Bronchial epithelial cell (primary cell): ENCODE measurements at regions not wholly inside any gene's neighbourhood (a gene's known extent, or its start where the extent isn't known, plus 50 kb on each side); places are given as distances from the start of the nearest gene placed in this dataset.

Source experiments
- DNase-seq: peaks from one replicate; pipeline ENCODE4 v3.0.0-alpha.2; 2010; ENCODE audit warnings: low read depth
- FAIRE-seq: peaks from 2 replicates; lab custom pipeline; 2011; peaks lifted over from hg19 to GRCh38; lab: Jason Lieb, UNC
- H3K27me3 ChIP-seq: 2 replicates; pipeline ENCODE4 v1.5.1; 2011; ENCODE audit warnings: low read length; ENCODE audit not compliant: control insufficient read depth, insufficient read depth
- H3K36me3 ChIP-seq: 2 replicates; pipeline ENCODE4 v1.5.1; 2011; ENCODE audit warnings: low read length; ENCODE audit not compliant: control insufficient read depth, insufficient read depth
- H3K4me3 ChIP-seq: 2 replicates; pipeline ENCODE4 v1.5.1; 2011; ENCODE audit warnings: mild to moderate bottlenecking, low read depth, low read length, control low read depth
- CTCF ChIP-seq: IDR thresholded peaks from 2 replicates; pipeline ENCODE4 v1.5.1; 2011; ENCODE audit warnings: mild to moderate bottlenecking, moderate library complexity, low read length, control low read depth, inconsistent platforms; ENCODE audit not compliant: insufficient read depth, severe bottlenecking

GRCh38 chr4:79014230-79014629 lies 75.0 kb upstream of the PAQR3 start:
- FAIRE-seq (no peak), DNase-seq (no peak)
- H3K4me3 ChIP-seq: no peak overlapping the region
- H3K27me3 ChIP-seq: peaks cover 3% of the 10 kb centered on the region
- H3K36me3 ChIP-seq: no peaks in the 10 kb centered on the region
- no peak for TF ChIP-seq CTCF

GRCh38 chr4:79013756-79014155 lies 74.5 kb upstream of the PAQR3 start:
- H3K4me3 ChIP-seq: no peak overlapping the region
- no peaks in the 10 kb centered on the region for H3K36me3 ChIP-seq
- DNase-seq (no peak), FAIRE-seq (no peak)
- H3K27me3 ChIP-seq: peaks cover 3% of the 10 kb centered on the region
- no peak for TF ChIP-seq CTCF

- no peak for DNase-seq
- TF ChIP-seq CTCF: no peak
- Histone ChIP-seq H3K4me3 (no peak overlapping the region), H3K36me3 (no peaks in the 10 kb centered on the region), H3K27me3 (peaks cover 3% of the 10 kb centered on the region)
- FAIRE-seq: no peak
Measured at GRCh38 chr4:78990938-78991810, 51.9 kb upstream of the PAQR3 start.

- no peak for FAIRE-seq
- Histone ChIP-seq H3K36me3 (no peaks in the 10 kb centered on the region), H3K4me3 (no peak overlapping the region), H3K27me3 (peaks cover 3% of the 10 kb centered on the region)
- DNase-seq: no peak
- TF ChIP-seq CTCF: no peak
Measured at GRCh38 chr4:78989697-78990270, 50.5 kb upstream of the PAQR3 start.
